Activated CD4-positive, alpha-beta T cell treated with anti-CD3 and anti-CD28 coated beads, Interleukin-2, Interleukin-6, amounts not matched to agents 100 ng/mL and 50 ng/mL, durations not matched to agents 16 hours and 8 hours (primary cell): ENCODE measurements at regions not wholly inside any gene's neighbourhood (a gene's known extent, or its start where the extent isn't known, plus 50 kb on each side); places are given as distances from the start of the nearest gene placed in this dataset.
"Not testable (repeated sequence)": the region's sequence is repeated elsewhere in the genome, so short reads cannot be mapped to it uniquely, and the experiment has no call there.

Experiments
- DNase-seq: peaks from one replicate; pipeline ENCODE4 v3.0.0-alpha.2; 2020

GRCh38 chr2:131641414-131642206 is 113.9 kb downstream of the CCDC74A start:
- no peak for DNase-seq

GRCh38 chr2:131643180-131643579 is 115.5 kb downstream of the CCDC74A start:
- not testable (repeated sequence) for DNase-seq

- DNase-seq, result no peak
Observed at GRCh38 chr2:131645177-131645765, 117.6 kb downstream of the CCDC74A start.

- not testable (repeated sequence) for DNase-seq
Observed at GRCh38 chr2:131646220-131646619, 118.5 kb downstream of the CCDC74A start.

DNA sequence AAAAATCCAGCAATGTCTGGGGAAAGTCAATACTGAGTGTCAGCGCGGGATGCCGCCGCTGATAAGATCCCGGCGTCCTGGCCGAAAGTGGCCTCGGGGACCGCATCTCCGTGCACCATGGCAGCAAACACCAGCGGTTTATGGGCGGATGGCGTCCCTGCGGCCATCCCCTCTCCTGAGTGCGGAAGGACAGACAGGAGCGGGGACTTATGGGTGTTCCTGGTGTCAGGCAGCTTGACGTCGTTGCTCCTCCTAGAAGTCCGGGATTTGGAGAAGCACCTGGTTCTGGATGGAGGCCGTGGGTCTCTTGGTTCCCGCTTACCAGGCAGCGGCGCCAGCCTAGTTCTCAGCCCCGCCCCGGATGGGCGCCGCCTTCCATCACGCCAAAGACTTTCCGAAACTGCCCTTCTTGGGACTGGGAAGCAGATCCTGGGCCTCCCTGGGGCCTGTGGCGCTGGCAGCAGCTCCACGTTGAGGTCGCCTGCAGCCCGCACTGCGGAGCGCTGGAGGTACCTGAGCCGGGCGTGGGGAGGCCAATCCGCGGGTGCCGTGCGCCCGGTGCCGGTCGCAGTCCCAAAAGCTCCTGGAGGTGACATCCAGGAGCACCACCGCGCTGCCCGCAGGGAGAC is 119.1 kb downstream of the CCDC74A start:
- no peak for DNase-seq

GRCh38 chr2:131648565-131648964 is 120.9 kb downstream of the CCDC74A start:
- not testable (repeated sequence) for DNase-seq

DNA sequence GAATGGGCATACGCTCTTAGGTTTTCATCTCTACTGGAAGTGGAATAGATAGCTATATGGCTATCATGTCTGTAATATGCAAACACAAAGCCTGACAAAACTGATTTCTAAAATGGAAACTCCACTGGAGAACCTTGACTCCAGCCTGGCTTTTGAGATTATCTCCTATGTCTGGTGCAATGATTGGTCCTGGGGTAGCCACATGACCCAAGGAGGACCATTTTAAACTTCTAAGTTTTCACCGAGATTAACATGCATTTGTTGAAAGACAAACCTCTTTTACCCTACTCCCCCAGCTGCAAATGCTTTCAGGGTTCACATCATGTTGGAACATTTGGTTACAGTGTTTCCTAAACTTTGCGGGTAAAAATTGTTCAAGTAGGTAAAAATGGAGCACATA is 124.6 kb downstream of the CCDC74A start:
- not testable (repeated sequence) for DNase-seq

DNA sequence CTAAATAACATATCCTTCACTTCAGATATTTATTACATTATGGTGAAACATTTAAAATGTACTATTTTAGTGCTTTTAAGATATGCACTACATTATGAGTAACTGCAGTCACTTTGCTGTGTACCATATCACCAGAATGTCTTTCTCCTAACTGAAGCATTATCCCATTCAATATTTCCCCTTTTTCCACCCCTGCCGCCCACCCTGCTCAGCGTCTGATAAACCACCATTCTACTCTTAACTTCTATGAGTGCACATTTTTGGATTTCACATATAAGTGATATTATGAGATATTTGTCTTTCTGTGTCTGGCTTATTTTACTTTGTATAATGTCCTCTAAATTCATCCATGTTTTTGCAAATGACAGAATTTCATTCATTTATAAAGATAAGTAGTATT is 126.4 kb downstream of the CCDC74A start:
- not testable (repeated sequence) for DNase-seq

DNA sequence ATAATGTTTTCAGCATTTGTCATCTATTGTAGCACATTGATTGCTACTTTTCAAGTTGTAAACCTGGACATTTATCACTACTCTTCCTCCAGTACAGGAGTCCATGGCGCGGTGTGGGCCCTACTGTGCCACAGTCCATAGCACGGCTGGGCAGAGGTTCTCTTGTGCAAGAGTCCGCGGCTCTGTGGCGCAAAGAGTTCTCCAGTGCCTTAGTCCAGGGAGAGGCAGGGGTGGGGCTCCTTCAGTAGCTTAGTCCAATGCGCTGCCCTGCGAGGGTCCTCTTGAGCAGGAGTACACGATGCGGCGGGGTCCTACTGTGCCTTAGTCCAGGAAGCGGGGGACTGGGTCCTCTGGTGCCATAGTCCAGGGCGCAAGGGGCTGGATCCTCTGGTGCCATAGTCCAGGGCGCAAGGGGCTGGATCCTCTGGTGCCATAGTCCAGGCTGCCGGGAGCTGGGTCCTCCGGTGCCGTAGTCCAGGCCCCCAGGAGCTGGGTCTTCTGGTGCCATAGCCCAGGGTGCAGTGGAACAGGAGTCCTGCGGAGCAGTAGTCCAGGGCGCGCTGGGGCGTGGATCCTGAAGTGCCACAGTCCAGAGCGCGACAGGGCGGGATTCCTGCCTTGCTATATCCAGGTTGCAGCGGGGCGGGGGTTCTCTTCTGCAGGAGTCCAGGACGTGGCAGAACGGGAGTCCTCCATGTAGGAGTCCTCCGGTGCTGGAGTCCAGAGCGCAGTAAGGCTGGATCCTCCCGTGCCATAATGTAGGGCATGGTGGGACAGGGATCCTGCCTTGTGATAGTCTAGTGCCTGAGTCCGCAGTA is 129.3 kb downstream of the CCDC74A start:
- DNase-seq, result no peak

- no peak for DNase-seq
Observed at GRCh38 chr2:131657895-131658768, 130.4 kb downstream of the CCDC74A start.

DNA sequence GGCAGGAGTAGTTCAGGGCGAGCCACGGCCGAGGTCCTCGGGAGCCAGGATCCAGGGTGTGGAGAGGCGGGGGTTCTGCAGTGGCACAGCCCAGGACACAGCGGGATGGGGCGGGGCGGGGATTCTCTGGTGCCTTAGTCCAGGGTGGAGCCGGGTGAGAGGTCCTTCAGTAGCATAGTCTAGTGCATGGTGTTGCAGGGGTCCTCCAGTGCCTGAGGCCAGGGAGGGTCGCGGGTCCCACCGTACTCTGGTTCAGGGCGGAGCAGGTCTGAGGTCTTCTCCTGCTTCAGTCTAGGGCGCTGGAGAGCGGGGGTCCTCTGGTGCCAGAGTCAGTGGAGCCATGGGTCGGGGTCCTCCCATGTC is 131.1 kb downstream of the CCDC74A start:
- DNase-seq, result no peak

DNA sequence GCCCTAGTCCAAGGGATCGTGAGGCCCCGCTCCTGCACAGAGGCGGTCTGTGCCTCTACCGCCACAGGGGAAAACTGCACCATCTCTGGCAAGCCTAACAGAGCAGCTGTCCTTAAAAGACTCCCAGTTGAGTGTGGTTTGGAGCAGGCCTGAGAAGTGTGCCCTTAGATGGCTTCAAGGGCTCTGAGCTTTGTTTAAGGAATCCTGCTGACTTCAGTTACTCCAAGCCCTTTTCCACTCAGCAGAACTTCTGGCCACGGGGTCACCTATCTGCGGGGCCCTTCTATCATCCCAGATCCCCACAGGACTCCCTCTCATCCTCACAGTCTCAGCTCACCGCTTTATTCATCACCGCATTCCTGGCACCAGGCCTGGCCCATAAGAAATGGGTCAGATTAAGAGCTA is 131.5 kb downstream of the CCDC74A start:
- DNase-seq, result no peak

DNA sequence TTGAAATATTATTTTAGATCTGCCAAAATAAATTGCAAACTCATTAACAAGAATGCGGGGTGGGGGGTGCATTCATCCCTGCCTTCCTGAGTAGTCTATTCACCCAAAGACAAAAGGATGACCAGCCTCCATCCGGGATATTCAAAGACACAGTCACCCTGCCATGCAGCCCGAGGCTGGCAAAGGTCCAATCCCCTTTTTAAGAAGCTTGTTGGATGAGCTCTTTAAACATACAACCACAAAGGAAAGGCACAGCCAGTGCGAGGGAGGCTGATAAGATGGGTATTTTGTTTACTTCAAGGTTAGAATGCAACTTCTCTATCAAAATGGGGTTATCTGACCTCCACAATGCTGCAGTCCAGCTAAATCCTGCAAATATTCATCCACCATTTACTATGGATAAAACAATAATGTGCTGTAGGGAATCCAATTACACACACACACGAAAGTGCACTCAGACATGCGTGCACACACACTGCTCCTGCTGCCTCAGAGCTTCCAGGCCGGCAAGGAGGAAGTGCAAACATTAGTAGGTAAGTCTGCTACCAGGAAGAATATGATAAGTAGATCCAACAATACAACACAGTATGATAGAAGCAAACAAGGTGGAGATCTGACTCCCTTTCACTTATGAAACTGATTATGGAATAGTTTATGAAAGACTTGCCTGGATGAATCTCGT is 133.6 kb downstream of the CCDC74A start:
- not testable (repeated sequence) for DNase-seq

DNA sequence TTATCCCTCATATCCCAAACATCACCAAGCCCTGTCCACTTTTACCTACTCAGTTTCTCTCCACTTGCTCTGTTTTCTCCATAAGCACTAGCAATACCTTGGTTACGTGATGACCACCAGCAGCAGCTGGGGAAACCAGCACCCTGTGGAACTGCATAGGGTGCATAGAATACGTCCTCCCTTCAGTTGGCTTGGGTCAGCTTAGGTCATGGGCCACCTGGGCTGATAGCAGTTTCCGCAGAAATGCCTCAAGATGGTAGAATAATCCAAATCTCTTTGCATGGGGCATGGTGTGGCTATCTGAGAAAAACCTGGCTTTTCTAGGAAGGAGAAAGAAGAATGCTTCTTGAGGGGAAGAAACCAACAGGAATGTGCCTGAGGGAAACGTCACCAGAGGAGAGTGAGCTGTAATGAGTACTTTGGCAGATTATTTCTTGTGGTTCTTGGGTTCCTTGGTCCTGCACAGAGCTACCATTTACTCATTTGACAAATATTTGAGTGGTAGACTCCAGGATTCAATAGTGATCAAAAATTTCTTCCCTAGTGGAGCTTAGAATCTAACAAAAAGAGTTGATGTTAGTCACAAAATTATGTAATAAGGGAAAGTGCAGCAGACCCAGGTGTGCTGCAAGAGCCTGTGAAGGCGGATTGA is 134.3 kb downstream of the CCDC74A start:
- not testable (repeated sequence) for DNase-seq

DNA sequence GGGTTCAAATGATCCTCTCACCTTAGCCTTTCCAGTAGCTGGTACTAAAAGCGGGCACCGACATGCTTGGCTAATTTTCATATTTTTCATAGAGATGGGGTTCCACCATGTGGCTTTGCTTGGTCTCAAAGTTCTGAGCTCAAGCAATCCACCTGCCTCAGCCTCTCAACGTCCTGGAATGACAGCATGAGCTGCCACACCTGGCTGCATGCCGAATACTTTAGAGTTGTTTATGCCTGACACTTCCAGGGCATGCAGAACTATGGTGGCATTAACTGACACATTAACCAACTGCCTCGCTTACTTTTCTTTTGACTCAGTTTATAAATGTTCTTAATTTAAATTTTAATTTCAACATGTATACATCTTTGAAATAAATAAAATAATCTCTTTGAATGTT is 135.8 kb downstream of the CCDC74A start:
- DNase-seq, result not testable (repeated sequence)

GRCh38 chr2:131665716-131666115 is 138.0 kb downstream of the CCDC74A start:
- not testable (repeated sequence) for DNase-seq

DNA sequence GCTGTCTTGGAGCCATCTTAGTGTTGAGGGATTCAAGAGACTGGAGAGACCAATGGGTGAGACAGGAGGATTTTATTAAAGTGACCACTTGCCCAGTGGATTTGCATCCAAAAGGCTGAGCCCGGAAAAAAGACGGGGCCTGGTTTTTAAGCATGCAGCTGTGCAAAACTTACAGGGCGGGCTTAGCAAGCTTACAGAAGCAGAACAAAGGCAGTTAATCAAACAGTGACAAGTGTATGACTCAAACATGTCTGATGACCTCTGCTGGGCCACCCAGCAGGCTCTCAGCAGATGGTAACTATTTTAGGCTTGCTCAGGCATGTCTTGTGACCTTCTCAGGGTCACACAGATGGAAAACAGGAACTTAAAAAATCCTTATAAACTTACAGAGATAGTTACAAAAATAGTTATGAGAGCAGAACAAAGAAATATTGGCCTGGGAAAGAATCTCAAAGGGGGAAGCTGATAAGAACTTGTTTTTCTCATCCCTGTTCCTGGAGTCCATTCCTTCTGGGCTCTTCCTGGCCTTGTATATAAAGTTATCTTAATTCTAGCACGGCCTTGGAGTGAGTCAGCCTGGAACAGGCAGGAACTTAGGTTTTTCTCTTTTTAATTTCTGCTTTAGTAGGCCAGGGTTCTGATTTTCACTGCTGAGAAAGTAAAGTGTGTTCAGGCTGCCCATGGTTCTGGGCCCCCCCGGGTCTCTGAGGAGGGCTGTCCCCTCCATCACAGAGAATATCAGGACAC is 141.3 kb downstream of the CCDC74A start:
- DNase-seq, result not testable (repeated sequence)

GRCh38 chr2:131671841-131672470 is 144.3 kb downstream of the CCDC74A start:
- DNase-seq, result not testable (repeated sequence)
